Dendritic cell treated with granulocyte-macrophage colony-stimulating factor and Interleukin-4, amounts not matched to agents 40 ng/mL and 50 ng/mL, for 4 days (primary cell): ENCODE measurements at regions not wholly inside any gene's neighbourhood (a gene's known extent, or its start where the extent isn't known, plus 50 kb on each side); places are given as distances from the start of the nearest gene placed in this dataset.

Experiments used
- H3K27ac Mint-ChIP-seq: one replicate; pipeline ENCODE4 v1.8.0; 2022; ENCODE audit warnings: mild to moderate bottlenecking, mixed read lengths
- H3K27me3 Mint-ChIP-seq: one replicate; pipeline ENCODE4 v1.8.0; 2022; ENCODE audit warnings: mild to moderate bottlenecking, mixed read lengths
- H3K36me3 Mint-ChIP-seq: one replicate; pipeline ENCODE4 v1.8.0; 2022; ENCODE audit warnings: low read depth, mixed read lengths
- H3K4me1 Mint-ChIP-seq: one replicate; pipeline ENCODE4 v1.8.0; 2022; ENCODE audit warnings: low read depth, mixed read lengths
- H3K4me3 Mint-ChIP-seq: one replicate; pipeline ENCODE4 v1.8.0; 2022; ENCODE audit warnings: mild to moderate bottlenecking, moderate library complexity, mixed read lengths
- H3K9me3 Mint-ChIP-seq: one replicate; pipeline ENCODE4 v1.8.0; 2022; ENCODE audit warnings: mixed read lengths
- intact Hi-C: fragments of 100-400 bp; cut with micrococcal nuclease; formaldehyde crosslinking; loops from one replicate; pipeline ENCODE4 v1.15.0; 2022

GRCh38 chr11:113602483-113602882 is 103.6 kb downstream of the TMPRSS5 start:
- intact Hi-C loops, result no loop called here
- Mint-ChIP-seq H3K4me3 (no peak overlapping the region), H3K4me1 (no peaks in the 10 kb centered on the region), H3K27me3 (peaks cover 2% of the 10 kb centered on the region), H3K27ac (no peak overlapping the region), H3K36me3 (no peaks in the 10 kb centered on the region), H3K9me3 (peaks cover 22% of the 10 kb centered on the region)

GRCh38 chr11:113596658-113597057 is 109.5 kb downstream of the TMPRSS5 start:
- H3K36me3 Mint-ChIP-seq, result no peaks in the 10 kb centered on the region
- H3K27me3 Mint-ChIP-seq, result peaks cover 14% of the 10 kb centered on the region
- peaks cover 9% of the 10 kb centered on the region for H3K9me3 Mint-ChIP-seq
- no peak overlapping the region for H3K27ac Mint-ChIP-seq
- intact Hi-C loops, result no loop called here
- no peak overlapping the region for H3K4me3 Mint-ChIP-seq
- H3K4me1 Mint-ChIP-seq, result no peaks in the 10 kb centered on the region

- Mint-ChIP-seq H3K27me3 (peaks cover 14% of the 10 kb centered on the region), H3K4me1 (no peaks in the 10 kb centered on the region), H3K4me3 (no peak overlapping the region), H3K9me3 (peaks cover 9% of the 10 kb centered on the region), H3K27ac (no peak overlapping the region), H3K36me3 (no peaks in the 10 kb centered on the region)
- intact Hi-C loops, result no loop called here
Measured at GRCh38 chr11:113595810-113596594, 110.1 kb downstream of the TMPRSS5 start.

- intact Hi-C loops, result no loop called here
- H3K4me3 Mint-ChIP-seq, result no peak overlapping the region
- H3K36me3 Mint-ChIP-seq, result no peaks in the 10 kb centered on the region
- peaks cover 9% of the 10 kb centered on the region for H3K9me3 Mint-ChIP-seq
- H3K27me3 Mint-ChIP-seq, result peaks cover 14% of the 10 kb centered on the region
- no peaks in the 10 kb centered on the region for H3K4me1 Mint-ChIP-seq
- no peak overlapping the region for H3K27ac Mint-ChIP-seq
Measured at GRCh38 chr11:113593698-113594308, 112.3 kb downstream of the TMPRSS5 start.

GRCh38 chr11:113591117-113591516 is 115.0 kb downstream of the TMPRSS5 start:
- Mint-ChIP-seq H3K27me3 (peaks cover 4% of the 10 kb centered on the region), H3K9me3 (peaks cover under 1% of the 10 kb centered on the region), H3K4me3 (no peak overlapping the region), H3K36me3 (no peaks in the 10 kb centered on the region), H3K4me1 (no peaks in the 10 kb centered on the region), H3K27ac (no peak overlapping the region)
- intact Hi-C loops, result no loop called here

GRCh38 chr11:113587308-113587739 is 112.1 kb upstream of the DRD2 start:
- H3K36me3 Mint-ChIP-seq, result no peaks in the 10 kb centered on the region
- no peaks in the 10 kb centered on the region for H3K9me3 Mint-ChIP-seq
- intact Hi-C loops, result no loop called here
- no peaks in the 10 kb centered on the region for H3K4me1 Mint-ChIP-seq
- H3K27ac Mint-ChIP-seq, result no peak overlapping the region
- H3K27me3 Mint-ChIP-seq, result peaks cover 2% of the 10 kb centered on the region
- H3K4me3 Mint-ChIP-seq, result no peak overlapping the region

- H3K9me3 Mint-ChIP-seq, result no peaks in the 10 kb centered on the region
Measured at GRCh38 chr11:113584371-113584770, 109.2 kb upstream of the DRD2 start.

GRCh38 chr11:113581713-113582112 is 106.5 kb upstream of the DRD2 start:
- intact Hi-C loops, result no loop called here
- Mint-ChIP-seq H3K4me1 (no peaks in the 10 kb centered on the region), H3K4me3 (no peak overlapping the region), H3K27ac (no peak overlapping the region), H3K27me3 (peaks cover 1% of the 10 kb centered on the region), H3K9me3 (no peaks in the 10 kb centered on the region), H3K36me3 (no peaks in the 10 kb centered on the region)

More at GRCh38 chr11:113584371-113584770, 109.2 kb upstream of the DRD2 start:
- H3K27me3 Mint-ChIP-seq, result no peaks in the 10 kb centered on the region
- intact Hi-C loops, result no loop called here
- H3K4me1 Mint-ChIP-seq, result no peaks in the 10 kb centered on the region
- no peak overlapping the region for H3K4me3 Mint-ChIP-seq
- no peak overlapping the region for H3K27ac Mint-ChIP-seq
- H3K36me3 Mint-ChIP-seq, result no peaks in the 10 kb centered on the region

GRCh38 chr11:113579292-113579940 is 104.2 kb upstream of the DRD2 start:
- no peaks in the 10 kb centered on the region for H3K36me3 Mint-ChIP-seq
- H3K27me3 Mint-ChIP-seq, result peaks cover 1% of the 10 kb centered on the region
- no peak overlapping the region for H3K27ac Mint-ChIP-seq
- intact Hi-C loops, result no loop called here
- no peak overlapping the region for H3K4me3 Mint-ChIP-seq
- no peaks in the 10 kb centered on the region for H3K9me3 Mint-ChIP-seq
- H3K4me1 Mint-ChIP-seq, result no peaks in the 10 kb centered on the region

GRCh38 chr11:113578715-113579250 is 103.6 kb upstream of the DRD2 start:
- Mint-ChIP-seq H3K9me3 (no peaks in the 10 kb centered on the region), H3K27ac (no peak overlapping the region), H3K4me1 (no peaks in the 10 kb centered on the region), H3K27me3 (peaks cover 1% of the 10 kb centered on the region), H3K36me3 (no peaks in the 10 kb centered on the region), H3K4me3 (no peak overlapping the region)
- intact Hi-C loops, result no loop called here

- Mint-ChIP-seq H3K36me3 (no peaks in the 10 kb centered on the region), H3K4me1 (no peaks in the 10 kb centered on the region), H3K4me3 (no peak overlapping the region), H3K27me3 (peaks cover 1% of the 10 kb centered on the region), H3K27ac (no peak overlapping the region), H3K9me3 (no peaks in the 10 kb centered on the region)
- intact Hi-C loops, result no loop called here
Measured at GRCh38 chr11:113578033-113578380, 102.8 kb upstream of the DRD2 start.

GRCh38 chr11:113577356-113578032 is 102.3 kb upstream of the DRD2 start:
- intact Hi-C loops, result no loop called here
- H3K4me3 Mint-ChIP-seq, result no peak overlapping the region
- H3K9me3 Mint-ChIP-seq, result no peaks in the 10 kb centered on the region
- no peaks in the 10 kb centered on the region for H3K4me1 Mint-ChIP-seq
- peaks cover 1% of the 10 kb centered on the region for H3K27me3 Mint-ChIP-seq
- H3K36me3 Mint-ChIP-seq, result no peaks in the 10 kb centered on the region
- H3K27ac Mint-ChIP-seq, result no peak overlapping the region

GRCh38 chr11:113574586-113574985 is 99.4 kb upstream of the DRD2 start:
- no peak overlapping the region for H3K27ac Mint-ChIP-seq
- H3K36me3 Mint-ChIP-seq, result no peaks in the 10 kb centered on the region
- H3K9me3 Mint-ChIP-seq, result no peaks in the 10 kb centered on the region
- H3K27me3 Mint-ChIP-seq, result peaks cover 6% of the 10 kb centered on the region
- H3K4me1 Mint-ChIP-seq, result no peaks in the 10 kb centered on the region
- no peak overlapping the region for H3K4me3 Mint-ChIP-seq
- intact Hi-C loops, result no loop called here

GRCh38 chr11:113574171-113574570 is 99.0 kb upstream of the DRD2 start:
- Mint-ChIP-seq H3K4me3 (no peak overlapping the region), H3K9me3 (no peaks in the 10 kb centered on the region), H3K27ac (no peak overlapping the region), H3K27me3 (peaks cover 6% of the 10 kb centered on the region), H3K36me3 (no peaks in the 10 kb centered on the region), H3K4me1 (no peaks in the 10 kb centered on the region)
- intact Hi-C loops, result no loop called here
